HK-2 (cell line): ENCODE measurements at regions not wholly inside any gene's neighbourhood (a gene's known extent, or its start where the extent isn't known, plus 50 kb on each side); places are given as distances from the start of the nearest gene placed in this dataset.
"Not testable (repeated sequence)": the region's sequence is repeated elsewhere in the genome, so short reads cannot be mapped to it uniquely, and the experiment has no call there.

Experiments used
- DNase-seq: peaks from one replicate; pipeline ENCODE4 v3.0.0-alpha.2; 2018; ENCODE audit not compliant: unreplicated experiment

GRCh38 chr12:73210548-73211204 is 938.5 kb downstream of the TRHDE start:
- no peak for DNase-seq

DNA sequence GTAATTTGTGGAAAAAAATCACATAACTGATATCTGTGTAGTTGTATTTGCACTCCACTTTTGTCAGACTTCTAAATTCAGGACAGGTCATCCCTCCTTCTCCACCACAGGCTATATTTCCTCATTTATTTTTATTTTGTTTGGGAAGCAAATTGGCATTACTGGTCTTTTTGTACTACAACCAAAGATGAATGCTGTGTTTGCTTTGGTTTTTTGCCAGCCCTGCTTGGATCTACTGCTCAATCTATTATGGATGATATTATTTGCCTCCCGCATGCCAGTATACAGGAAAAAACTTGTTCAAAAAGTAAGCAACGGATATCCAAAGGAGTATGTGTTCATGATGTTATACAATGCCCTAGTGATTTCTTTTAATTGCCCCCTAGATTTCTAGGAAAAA is 948.8 kb downstream of the TRHDE start:
- DNase-seq: no peak

DNA sequence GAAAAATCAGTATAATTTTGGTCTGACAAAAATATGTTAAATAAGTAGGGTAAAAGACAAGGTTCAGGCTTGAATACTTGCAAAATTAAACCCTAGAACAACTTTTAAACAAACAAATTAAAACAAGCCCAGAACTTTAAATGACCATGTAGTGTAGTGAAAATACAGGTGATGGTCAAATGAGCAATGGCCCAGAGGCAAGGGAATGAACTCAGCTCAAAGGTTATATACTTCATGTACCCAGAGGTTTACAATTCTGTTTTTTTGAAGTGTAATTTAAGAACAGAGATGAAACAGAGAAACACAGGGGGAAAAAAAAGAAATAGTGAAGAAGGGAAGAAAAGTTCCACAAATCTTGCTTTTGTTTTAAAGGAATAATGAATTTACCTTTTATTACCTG is 949.2 kb downstream of the TRHDE start:
- DNase-seq: no peak

DNA sequence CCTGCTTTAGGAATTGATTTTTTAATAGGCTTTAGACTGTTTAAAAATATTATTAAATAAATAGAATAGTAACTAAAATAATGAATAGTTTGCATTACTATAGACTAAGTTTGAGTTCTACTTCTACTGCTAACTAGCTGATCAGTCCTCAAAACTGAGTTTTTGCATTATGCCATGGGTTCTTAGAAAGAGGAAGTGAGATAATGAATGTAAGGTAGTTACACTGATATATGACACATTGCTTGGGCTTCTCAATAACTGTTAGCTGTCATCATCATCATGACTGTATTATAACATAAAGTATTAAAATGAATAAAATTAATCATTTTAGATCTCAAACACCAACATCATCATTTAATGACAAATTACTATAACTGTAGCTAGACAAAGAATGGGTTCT is 949.7 kb downstream of the TRHDE start:
- DNase-seq: no peak

DNA sequence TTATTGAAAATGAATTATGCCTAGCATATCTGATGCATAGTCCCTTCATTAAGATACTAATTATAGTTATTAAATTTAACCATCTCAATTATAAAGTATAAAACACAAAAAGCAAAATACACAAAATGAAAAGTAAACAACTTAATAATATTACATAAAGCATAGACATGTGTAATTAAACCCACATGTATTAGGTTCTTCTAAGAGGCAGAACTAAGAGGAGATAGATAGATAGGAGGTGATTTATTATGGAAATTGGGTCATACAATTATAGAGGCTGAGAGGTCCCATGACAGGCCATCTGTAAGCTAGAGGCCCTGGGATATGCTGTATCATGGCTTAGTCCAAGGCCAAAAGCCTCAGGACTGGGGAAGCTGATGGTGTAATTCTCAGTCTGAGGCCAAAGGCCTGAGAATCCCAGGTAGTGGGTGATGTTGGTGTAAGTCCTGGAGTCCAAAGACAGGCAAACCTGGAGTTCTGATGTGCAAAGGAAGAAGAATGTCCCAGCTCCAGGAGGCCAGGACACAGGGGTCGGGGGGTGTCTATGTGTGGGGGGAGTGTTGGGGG is 953.3 kb downstream of the TRHDE start:
- no peak for DNase-seq

DNA sequence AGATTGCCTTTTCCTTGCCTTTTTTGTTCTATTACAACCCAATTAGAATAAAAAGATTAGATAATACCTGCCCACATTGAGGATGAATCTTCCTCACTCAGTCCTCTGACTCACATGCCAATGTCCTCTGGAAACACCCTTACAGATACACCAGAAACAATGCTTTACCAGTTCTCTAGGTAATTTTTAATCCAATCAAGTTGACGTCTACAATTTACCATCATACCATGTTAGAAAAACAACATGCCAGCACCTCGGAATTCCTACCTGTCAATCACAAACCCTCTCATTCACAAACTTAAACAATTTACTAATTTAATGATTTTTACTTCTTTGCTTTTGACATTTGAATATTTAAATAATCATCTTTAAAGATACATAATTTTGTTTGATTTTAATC is 953.8 kb downstream of the TRHDE start:
- no peak for DNase-seq

DNA sequence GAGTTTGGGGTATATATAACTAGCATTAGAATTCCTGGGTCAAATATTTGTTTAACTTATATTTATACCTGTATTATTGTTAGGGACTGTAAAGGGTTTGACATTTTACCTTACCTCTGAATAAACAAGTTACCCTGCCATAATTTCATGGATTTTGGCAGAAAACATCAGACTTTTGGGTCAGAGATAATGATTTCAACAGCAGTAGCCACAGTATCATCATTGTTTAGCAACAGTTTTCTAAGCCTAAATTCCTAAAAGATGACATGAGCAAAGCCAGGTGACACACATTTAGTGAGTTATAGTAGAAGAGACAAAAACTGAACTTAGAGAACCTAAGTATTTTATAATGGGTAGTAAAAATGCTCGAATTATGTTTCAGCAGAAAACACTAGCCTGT is 954.4 kb downstream of the TRHDE start:
- no peak for DNase-seq

DNA sequence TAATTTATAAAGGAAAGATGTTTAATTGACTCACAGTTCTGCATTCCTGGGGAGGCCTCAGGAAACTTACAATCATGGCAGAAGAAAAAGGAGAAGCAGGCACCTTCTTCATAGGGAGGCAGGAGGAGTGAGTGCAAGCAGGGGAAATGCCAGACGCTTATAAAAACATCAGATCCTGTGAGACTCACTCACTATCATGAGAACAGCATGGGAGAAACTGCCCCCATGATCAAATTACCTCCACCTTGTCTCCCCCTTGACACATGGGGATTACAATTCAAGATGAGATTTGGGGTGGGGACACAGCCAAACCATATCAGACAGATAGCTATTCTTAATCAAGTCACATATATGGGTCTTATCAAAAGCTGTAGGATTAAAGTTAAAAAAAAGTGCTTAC is 956.7 kb downstream of the TRHDE start:
- DNase-seq: not testable (repeated sequence)

- no peak for DNase-seq
These were observed 963.2 kb downstream of the TRHDE start for GRCh38 chr12:73235387-73235786.

DNA sequence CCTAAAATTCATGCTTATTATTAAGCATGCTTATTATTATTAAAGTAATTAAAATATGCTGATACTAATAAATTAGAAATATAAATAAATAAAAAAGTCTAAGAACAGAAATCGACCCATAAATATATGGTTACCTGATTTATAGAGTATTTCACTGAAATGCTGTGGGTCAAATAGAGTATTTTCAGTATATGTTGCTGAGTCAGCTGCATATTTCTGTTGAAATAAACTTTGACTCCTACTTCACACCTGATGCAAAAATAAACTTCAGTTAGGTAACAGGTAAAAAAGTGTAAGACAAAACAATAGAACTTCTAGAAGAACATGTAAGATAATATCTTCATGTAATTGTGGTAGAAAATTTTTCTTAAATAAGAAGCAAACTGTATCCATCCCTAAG is 967.9 kb downstream of the TRHDE start:
- DNase-seq: no peak

- no peak for DNase-seq
These were observed 990.7 kb downstream of the TRHDE start for GRCh38 chr12:73262788-73263381.

DNA sequence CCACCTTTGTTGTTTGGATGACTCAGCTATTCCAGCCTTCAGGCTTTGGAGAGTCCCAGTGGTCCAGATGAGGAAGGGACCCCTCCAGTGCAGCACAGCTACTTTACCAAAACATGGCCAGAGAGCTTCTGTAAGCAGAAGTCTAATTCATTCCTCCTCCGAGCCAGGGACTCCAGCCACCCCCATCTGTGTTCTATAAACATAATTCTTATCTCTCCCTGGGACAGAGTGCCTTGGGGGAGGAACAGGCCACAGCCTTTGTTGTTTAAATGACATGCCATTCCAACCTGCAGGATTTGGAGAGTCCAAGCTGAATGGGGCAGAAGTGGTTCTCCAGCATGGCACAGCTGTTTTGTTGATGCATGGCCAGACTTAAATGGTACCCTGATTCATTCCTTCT is 994.0 kb downstream of the TRHDE start:
- no peak for DNase-seq

DNA sequence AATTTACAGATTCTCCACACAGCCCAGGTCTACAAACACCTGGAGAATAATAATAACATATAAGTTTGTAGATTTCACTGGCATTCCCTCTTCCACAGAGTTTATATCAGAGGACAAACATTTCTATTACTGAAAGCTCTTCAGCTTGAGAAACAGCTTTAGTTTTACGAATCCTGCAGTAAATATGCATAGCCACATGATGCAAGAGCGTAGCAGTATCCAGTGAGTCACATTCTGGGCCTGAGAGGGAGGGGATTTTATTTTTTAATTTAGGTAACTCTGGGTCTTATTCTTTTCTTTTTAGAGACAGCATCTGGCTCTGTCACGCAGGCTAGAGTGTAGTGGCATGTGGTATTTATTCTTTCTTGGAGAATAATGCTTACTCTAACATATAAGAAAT is 1002.8 kb downstream of the TRHDE start:
- no peak for DNase-seq

- DNase-seq: no peak
These were observed 1005.8 kb downstream of the TRHDE start for GRCh38 chr12:73277971-73278370.

- DNase-seq: no peak
These were observed 1029.4 kb downstream of the TRHDE start for GRCh38 chr12:73301530-73301929.

DNA sequence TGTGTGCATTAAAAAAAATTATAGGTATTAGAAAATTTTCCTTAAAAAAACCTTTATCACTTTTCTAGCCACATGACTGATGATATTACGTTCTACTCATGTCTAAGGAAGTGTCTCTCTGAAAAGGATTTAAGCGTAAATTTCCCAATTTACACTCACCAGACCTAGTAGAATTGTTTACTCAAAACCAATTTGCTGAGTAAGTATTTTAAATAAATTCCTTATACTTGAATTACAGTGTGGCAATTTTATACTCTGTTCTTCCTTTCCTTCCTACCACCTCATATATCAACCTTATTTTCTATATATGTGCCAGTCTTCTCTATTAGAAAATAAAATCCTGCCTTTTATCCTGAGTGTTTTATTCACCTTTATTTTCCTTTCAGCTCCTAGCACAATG is 1035.1 kb downstream of the TRHDE start:
- DNase-seq: no peak

- DNase-seq: no peak
These were observed 1035.9 kb downstream of the TRHDE start for GRCh38 chr12:73308079-73308478.

- no peak for DNase-seq
These were observed 1036.6 kb downstream of the TRHDE start for GRCh38 chr12:73308747-73309146.

DNA sequence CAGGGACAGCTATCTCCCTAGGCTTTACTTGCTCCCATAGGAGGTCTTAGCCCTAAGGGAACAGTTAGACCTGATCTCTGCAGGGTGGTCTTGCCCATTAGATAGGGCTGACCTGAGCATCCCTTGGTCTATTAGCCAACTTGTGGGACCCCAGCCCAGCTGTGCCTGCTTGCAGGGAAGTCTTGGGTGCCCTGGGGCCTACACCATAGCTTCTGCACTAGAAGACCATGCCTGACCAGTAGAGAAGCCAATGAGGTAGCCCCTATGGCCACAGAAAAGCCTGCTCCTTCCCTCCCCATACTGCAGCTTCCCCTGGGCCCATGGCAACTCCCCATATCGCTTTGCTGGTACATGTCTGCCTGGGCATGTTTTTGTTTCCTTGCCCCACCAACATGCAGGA is 1049.1 kb downstream of the TRHDE start:
- no peak for DNase-seq

DNA sequence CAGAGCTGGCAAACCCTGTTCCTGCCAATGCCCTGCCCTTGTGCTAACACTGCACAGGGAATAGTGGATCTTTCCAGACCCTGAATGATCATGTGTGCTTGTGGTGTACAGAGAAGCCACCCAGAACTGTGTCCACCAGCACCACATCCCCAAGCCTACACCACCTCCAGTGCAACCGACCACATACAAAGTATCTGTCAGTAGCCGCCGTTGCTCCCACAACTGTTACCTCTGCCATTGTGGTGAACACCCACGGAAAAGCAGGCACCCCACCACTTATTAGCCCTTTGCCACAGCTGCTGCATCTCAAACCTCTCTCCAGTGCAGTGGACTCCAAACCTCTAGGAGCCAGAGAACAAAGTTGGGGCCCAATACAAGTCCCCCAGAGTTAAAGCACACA is 1049.6 kb downstream of the TRHDE start:
- no peak for DNase-seq

DNA sequence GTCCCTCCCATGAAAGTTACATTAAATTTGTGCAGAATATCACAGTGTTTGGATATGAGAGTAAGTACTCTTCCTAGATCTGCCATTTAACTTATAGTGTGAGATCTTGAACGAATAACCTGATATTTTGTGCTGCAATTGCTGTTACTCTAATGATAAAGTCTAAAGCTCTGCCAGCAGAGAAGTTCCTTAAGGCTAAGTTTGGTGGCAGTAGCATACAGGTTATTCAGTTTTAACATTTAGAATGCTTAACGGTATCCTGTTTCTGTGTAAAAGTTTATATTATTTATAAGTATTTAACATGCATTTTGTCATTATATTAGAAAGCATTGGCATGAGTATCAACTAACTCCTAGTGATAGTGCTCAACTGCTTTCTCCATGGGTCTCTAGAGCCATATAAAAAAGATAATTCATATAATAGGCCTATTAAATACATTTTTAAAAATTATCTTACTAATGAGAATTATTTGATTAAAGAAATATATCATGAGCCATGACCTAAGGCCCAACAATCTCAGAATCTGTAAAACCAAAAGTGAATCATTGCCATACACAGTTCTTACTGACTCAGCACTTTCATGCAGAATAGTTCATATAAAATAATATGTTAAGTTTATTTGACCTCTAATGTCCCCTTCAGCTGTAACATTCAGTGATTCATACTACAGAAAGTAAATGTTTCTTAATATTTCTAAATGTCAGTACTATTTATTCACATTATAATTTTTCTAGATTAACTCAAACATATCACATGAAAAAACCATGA is 1058.6 kb downstream of the TRHDE start:
- no peak for DNase-seq

DNA sequence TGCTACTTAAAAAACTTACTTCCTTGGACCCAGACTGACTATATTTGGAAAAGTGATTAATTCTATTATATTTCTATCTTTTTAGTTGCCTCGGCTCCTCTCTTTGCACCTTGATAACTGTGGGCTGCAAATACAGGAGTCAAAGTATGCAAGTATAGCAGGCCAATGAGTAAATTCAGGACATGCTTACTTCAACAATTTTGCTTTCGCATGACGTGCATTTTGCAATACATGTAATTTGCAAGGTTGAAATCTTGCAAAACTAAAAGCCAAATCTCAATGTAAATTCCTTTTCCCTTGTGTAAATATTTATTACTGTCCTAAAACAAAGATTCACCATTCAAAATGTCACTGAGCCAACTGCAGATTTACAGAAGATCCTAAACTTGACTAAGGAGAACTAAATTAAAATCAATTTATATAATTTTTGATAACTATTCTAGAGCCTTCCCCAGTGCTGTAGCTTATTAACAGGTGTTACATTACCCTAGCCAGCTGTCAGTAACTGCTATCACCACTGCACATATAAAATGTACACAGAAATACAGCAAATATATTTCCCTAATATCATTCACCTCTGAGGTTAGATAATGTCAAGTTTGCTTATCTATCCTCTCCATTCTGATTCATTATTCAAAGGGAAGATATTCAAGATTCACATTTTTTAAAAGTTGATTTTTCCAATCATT is 1069.5 kb downstream of the TRHDE start:
- no peak for DNase-seq
